A549 (cell line): ENCODE measurements at regions not wholly inside any gene's neighbourhood (a gene's known extent, or its start where the extent isn't known, plus 50 kb on each side); places are given as distances from the start of the nearest gene placed in this dataset.

Source experiments
- CHD2 ChIP-seq: fragments of 150-350 bp; IDR thresholded peaks from 2 replicates; pipeline ENCODE4 v1.6.1; 2014; ENCODE audit warnings: low read length; ENCODE audit not compliant: partially characterized antibody
- EP300 ChIP-seq, 2 experiments: fragments of >200 bp; sonication (Bioruptor Twin); formaldehyde crosslinking; IDR thresholded peaks; 2 replicates in 1 of 2; 3 replicates in 1 of 2; pipeline ENCODE4 v1.6.1; 2016 to 2017
- RAD21 ChIP-seq, 2 experiments: fragments of >200 bp in 1 of 2; sonication (Bioruptor Twin) in 1 of 2; formaldehyde crosslinking in 1 of 2; IDR thresholded peaks in 1 of 2; conservative IDR thresholded peaks in 1 of 2; 2 replicates in 1 of 2; 3 replicates in 1 of 2; pipeline ENCODE4 v1.6.1; 2012 to 2018; ENCODE audit warnings: inconsistent platforms in 1 of 2
- RARB ChIP-seq: fragments of 250-450 bp; sonication (Bioruptor Pico); IDR thresholded peaks from 2 replicates; pipeline ENCODE4 v1.8.0; 2021; ENCODE audit warnings: mild to moderate bottlenecking, moderate library complexity
- TF ChIP-seq, protein P1 (sequence below): fragments of >200 bp; sonication (Bioruptor Twin); formaldehyde crosslinking; IDR thresholded peaks from 3 replicates; pipeline ENCODE4 v1.5.1; 2016

DNA sequence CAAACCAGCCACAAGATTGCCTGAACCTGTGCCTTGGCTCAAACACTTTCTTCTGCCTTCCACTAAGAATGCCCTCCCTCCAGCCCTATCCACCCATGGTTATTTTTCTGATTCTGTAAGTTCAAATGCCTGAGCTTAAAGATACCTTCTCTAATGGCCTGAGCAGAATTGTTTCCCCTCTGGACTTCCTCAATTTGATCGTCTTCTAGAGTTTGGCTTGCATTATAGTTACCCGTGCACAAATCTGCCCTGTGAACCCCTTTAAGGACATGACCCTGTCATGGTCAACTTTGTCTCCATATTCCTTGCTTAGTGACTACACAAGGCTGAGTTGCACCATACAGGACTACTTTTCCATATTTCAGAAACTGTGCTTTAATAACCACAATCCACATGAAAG lies 481.0 kb downstream of the FOXO1 start:
- TF ChIP-seq RAD21 (conservative IDR thresholded peaks at IDR 0.05 in 1 of 2, IDR thresholded peaks at IDR 0.05 in 1 of 2) (no peak), RARB (no peak), EP300 (IDR thresholded peaks at IDR 0.05) (no peak), CHD2 (no peak)
- TF ChIP-seq, protein P1, sequence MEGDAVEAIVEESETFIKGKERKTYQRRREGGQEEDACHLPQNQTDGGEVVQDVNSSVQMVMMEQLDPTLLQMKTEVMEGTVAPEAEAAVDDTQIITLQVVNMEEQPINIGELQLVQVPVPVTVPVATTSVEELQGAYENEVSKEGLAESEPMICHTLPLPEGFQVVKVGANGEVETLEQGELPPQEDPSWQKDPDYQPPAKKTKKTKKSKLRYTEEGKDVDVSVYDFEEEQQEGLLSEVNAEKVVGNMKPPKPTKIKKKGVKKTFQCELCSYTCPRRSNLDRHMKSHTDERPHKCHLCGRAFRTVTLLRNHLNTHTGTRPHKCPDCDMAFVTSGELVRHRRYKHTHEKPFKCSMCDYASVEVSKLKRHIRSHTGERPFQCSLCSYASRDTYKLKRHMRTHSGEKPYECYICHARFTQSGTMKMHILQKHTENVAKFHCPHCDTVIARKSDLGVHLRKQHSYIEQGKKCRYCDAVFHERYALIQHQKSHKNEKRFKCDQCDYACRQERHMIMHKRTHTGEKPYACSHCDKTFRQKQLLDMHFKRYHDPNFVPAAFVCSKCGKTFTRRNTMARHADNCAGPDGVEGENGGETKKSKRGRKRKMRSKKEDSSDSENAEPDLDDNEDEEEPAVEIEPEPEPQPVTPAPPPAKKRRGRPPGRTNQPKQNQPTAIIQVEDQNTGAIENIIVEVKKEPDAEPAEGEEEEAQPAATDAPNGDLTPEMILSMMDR, result no peak
